ENCODE measurements at regions not wholly inside any gene's neighbourhood (a gene's known extent, or its start where the extent isn't known, plus 50 kb on each side); places are given as distances from the start of the nearest gene placed in this dataset.

DNA sequence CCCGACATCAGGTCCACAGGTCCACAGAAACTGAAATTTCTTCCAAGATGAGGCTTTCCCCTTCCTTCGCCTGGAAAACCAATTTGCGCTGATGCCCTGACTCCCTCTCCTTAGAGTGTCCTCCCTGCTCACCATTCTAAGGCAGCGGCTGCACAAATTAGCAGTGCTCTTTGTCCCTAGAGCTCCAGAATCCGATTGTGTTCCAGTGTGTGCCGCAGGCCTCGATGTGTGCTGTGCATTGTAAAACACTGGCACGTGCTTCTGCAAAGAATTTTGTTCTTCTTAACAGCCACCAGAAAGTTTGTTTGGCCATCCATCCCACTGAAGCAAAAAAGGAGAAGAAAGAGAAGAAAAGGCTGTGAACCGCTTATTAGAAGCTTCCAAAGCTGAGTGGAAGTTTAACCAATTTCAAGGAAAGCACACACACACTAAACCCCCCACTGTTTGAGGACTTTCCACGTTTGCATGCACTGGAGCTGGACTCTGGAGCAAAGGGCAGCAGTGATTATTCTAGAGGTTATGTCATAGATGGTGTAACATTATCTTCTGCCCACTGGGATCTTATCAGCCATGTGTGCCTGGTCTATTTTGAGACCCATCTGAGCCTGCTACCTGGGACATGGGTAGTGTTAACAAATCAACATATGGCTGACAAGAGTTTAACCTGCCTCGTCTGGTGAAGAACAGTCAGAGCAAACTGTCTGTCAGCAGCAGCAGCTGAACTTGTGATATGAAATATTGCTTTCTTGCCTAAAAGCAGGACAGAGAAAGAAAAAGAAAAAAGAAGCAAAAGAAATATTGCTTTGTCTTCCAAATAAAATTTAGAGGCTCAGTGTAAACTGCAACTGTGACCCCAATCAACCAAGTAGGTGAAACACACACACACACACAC lies 64.9 kb upstream of the RREB1 start:
- DNase-seq (ENCODE audit: extremely low read depth in 1 of 2, low read depth in 1 of 2): no peak

DNA sequence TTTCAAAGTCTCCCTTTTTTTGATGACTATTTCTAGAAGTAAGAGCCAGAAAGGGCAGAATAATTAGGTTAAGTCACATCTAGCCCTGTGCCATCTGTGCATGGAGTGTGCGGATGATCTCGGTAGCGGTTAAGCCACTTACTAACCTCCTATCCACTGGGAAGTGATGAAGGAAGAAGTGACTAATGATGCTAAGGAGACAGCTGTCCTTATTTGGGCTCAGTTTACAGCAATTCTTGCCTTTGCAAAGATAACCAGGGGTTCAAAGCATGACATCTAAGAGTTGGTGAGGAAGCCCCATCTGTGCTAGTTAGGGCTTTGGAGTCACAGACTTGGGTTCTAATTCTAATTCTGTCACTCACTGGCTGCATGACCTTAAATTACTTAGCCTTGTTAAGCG lies 62.4 kb upstream of the RREB1 start:
- DNase-seq (ENCODE audit: extremely low read depth in 1 of 2, low read depth in 1 of 2): no peak

GRCh38 chr6:7045746-7046145 lies 62.0 kb upstream of the RREB1 start:
- no peak for DNase-seq (ENCODE audit: extremely low read depth in 1 of 2, low read depth in 1 of 2)

- no peak for DNase-seq (ENCODE audit: extremely low read depth in 1 of 2, low read depth in 1 of 2)
Measured at GRCh38 chr6:7047128-7047527, 60.6 kb upstream of the RREB1 start.

DNA sequence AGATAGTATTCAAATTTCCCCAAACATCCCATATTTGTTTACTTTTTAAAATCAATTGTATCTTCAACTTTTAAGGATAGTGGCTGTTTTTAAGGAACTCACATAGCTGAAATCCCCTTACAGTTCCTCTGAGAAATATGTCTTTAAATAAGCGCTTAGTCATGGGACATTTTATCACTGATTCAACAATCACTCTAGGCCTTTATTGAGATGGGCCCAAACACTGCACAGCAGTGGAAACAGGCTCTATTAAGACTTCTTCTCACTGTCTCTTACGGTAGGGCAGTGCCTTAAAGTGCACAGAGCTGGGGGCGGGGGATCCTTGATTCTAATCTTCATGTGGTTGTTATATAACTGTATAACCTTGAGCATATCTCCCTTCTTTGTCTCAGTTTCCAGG lies 59.8 kb upstream of the RREB1 start:
- DNase-seq (ENCODE audit: extremely low read depth in 1 of 2, low read depth in 1 of 2): no peak

DNA sequence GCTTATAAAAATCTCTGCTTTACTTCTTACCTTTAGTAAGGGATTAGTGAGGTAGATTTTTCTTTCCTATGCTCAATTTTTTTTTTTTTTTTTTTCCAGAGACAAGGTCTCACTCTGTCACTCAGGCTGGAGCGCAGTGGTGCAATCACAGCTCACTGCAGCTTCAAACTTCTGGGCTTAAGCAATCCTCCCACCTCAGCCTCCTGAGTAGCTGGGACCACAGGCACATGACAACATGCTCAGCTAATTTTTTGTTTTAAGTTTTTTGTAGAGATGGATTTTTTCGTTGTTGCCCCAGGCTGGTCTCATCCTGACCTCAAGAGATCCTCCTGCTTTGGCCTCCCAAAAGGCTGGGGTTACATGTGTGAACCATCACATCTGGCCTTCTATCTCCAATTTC lies 58.9 kb upstream of the RREB1 start:
- DNase-seq (ENCODE audit: extremely low read depth in 1 of 2, low read depth in 1 of 2): no peak

DNA sequence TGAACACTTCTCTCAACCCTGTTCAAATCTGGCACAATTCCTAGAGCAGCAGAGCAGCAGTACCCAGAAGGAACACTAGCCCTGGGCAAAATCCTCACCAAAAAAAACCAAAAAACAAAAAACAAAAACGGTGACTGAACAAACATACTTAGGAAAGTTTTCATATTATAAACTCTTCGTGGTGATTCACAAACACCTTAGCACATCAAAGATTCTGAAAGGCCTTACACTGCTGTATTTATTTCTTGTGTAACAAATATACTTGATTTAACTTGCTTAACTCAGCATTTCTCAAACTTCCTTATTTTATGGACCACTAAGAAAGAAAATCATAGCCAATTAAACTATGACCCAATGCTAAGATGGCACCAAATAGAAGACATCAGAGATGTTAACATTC lies 57.8 kb upstream of the RREB1 start:
- DNase-seq (ENCODE audit: extremely low read depth in 1 of 2, low read depth in 1 of 2): no peak

- no peak for DNase-seq (ENCODE audit: extremely low read depth in 1 of 2, low read depth in 1 of 2)
Measured at GRCh38 chr6:7050872-7051779, 56.6 kb upstream of the RREB1 start.

DNA sequence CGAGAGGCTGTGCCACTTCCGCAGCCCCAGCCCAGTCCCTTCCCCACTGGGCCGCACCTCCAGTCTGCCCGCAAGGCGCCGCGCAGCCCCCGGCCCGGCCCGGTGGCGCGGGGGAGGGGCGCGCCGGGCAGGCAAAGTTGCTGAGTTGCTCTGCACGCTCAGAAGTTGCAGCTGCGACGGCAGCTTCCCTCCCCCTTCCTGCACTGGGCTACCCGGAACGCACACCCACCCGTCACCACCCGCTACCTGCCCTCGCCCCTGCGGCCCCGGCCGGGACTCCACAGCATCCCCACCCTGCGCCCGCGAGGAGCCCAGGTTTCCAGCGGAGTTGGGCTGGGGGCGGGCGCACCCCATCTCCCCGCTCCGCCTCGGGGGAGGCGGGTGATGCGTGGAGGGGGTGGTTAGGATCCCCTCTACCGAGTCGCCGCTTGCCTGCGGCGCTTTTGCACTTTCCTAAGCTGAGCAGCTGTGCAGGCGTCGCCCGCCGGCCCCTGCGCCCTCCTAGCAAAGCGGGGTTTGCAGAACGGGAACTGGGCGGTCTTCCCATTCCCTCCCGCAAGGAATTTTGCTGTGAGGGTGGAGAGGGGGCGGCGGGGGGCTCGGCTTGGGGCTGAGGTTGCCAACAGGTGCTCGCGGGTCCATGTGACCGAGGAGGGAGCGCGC lies 55.9 kb upstream of the RREB1 start:
- DNase-seq (ENCODE audit: extremely low read depth in 1 of 2, low read depth in 1 of 2): no peak

DNA sequence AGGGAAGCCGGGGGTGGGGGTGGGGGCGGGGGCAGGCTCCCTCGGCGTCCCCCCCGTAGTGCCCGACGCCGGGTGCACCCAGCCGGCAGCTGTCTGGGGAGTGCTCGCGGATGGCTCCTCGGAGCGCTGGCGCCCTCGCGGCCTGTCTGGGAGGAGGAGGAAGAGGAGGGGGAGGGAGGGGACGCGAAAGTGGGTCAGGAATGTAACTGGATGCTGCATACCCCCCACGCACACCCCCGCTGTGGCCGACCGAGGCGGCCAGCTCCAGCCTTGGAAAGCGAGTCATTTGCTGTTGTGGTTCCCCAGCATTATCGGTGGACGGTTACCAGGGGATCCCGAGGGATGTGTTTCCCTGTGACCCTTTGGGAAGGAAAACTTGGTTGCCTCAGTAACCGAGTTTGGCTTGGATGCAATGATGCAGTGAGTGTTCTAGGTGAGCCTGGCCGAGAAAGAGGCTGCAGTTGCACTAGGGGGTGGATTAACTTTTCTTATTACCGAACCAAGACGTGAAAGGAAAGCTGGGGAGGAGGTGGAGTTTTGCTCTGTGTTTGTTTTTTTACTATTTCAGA lies 55.2 kb upstream of the RREB1 start:
- no peak for DNase-seq (ENCODE audit: extremely low read depth in 1 of 2, low read depth in 1 of 2)

GRCh38 chr6:7053125-7053774 lies 54.5 kb upstream of the RREB1 start:
- no peak for DNase-seq (ENCODE audit: extremely low read depth in 1 of 2, low read depth in 1 of 2)

All from stimulated activated CD8-positive, alpha-beta memory T cell treated with anti-CD3 and anti-CD28 coated beads, Interleukin-7, amount 100 ng/mL, for 48 hours (primary cell).